ENCODE measurements at regions not wholly inside any gene's neighbourhood (a gene's known extent, or its start where the extent isn't known, plus 50 kb on each side); places are given as distances from the start of the nearest gene placed in this dataset.

DNA sequence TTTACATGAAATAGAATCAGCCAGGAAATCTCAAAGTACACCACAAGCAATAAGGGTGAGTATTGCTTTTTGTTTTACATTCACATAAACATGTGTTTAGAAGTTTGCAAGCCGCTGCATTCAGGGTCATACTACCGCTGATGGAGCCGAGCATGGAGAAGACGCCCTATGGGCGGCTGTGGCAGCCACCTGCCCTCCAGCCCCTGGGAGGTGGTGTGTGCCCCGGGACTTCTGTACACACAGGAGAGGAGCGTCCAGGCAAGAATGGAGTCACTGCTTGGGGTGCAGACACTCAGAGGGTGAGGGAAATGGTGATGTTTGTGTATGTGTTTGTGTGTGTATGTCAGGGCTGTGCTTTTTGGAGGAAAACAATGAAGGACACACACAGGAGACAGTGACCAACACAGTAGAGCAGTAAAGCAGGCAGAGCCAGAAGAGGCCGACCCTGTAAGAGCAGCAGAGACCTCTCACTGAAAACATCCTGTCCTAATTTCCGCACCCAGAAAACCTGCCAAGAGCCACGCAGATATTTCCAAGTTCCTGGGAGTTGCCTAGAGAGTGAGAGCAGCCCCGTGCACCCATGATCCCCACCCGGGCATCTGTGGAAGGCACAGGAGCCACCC, 108.1 kb upstream of the GJB6 start:
- H2BK5ac ChIP-seq (ENCODE audit: insufficient read length, low read length): no peak overlapping the region
- H3K4me1 ChIP-seq (ENCODE audit: insufficient read depth, low read length): no peaks in the 10 kb centered on the region
- H3K79me1 ChIP-seq (ENCODE audit: insufficient read depth, low read depth, low read length, poor library complexity, severe bottlenecking): no peaks in the 10 kb centered on the region
- H3K27me3 ChIP-seq (ENCODE audit: insufficient read depth, low read length): no peaks in the 10 kb centered on the region
- H2BK120ac ChIP-seq (ENCODE audit: low read depth, low read length, poor library complexity, severe bottlenecking): no peak overlapping the region
- no peak overlapping the region for H3K56ac ChIP-seq (ENCODE audit: insufficient read length, low read depth, low read length)
- no peak overlapping the region for H2BK15ac ChIP-seq (ENCODE audit: low read depth, low read length)
- H3K4me2 ChIP-seq (ENCODE audit: insufficient read depth, insufficient read length, low read length): no peak overlapping the region
- Mint-ChIP-seq H3K4me3 (no peak overlapping the region), H3K9me3 (no peaks in the 10 kb centered on the region), H3K27me3 (ENCODE audit: low read depth) (no peaks in the 10 kb centered on the region; the same call in none of the 2 replicates), H3K4me1 (peaks cover 9 to 15% of the 10 kb centered on the region in 2 experiments), H3K27ac (no peak overlapping the region), H3K36me3 (ENCODE audit: insufficient read depth in 1 of 3, low read depth in 3 of 3) (no peaks in the 10 kb centered on the region)
- H3K18ac ChIP-seq (ENCODE audit: insufficient read length, low read depth, low read length): no peak overlapping the region
- no peak overlapping the region for H3K14ac ChIP-seq (ENCODE audit: insufficient read depth, low read length)
- no peak overlapping the region for H4K8ac ChIP-seq (replicated peaks; ENCODE audit: insufficient read length, low read depth, low read length)
- no peaks in the 10 kb centered on the region for H4K20me1 ChIP-seq (ENCODE audit: control insufficient read depth, insufficient read depth, insufficient read length)
- no peak overlapping the region for H2AK5ac ChIP-seq (ENCODE audit: insufficient read length, low read length)
- H3K9me3 ChIP-seq (ENCODE audit: control insufficient read depth, low read depth, low read length): no peaks in the 10 kb centered on the region
- H3K9ac ChIP-seq (ENCODE audit: extremely low read depth, insufficient read length, low read length): no peak overlapping the region
- no peak overlapping the region for H2AFZ ChIP-seq (ENCODE audit: low read length)
- no peak overlapping the region for H3T11ph ChIP-seq (ENCODE audit: low read length)
- H3K4ac ChIP-seq (ENCODE audit: low read depth, low read length): no peak overlapping the region
- H3K23ac ChIP-seq (ENCODE audit: insufficient read length, low read depth, low read length): no peak overlapping the region
- WGBS (ENCODE audit: extremely low coverage, insufficient read length, low lambda C conversion rate): no CpG with 5 or more reads among the region's 12 CpGs
- no peak overlapping the region for H4K91ac ChIP-seq (ENCODE audit: insufficient read length, low read depth, low read length)
- H2BK12ac ChIP-seq (ENCODE audit: insufficient read length, low read depth, low read length): no peak overlapping the region
- DNase-seq: no peak
- H2BK20ac ChIP-seq (ENCODE audit: low read depth, low read length, poor library complexity, severe bottlenecking): no peak overlapping the region
- no peak overlapping the region for H3K27ac ChIP-seq (ENCODE audit: insufficient read length, low read depth, low read length)
- H3K23me2 ChIP-seq (ENCODE audit: insufficient read length, low read depth, low read length, poor library complexity, severe bottlenecking): no peaks in the 10 kb centered on the region
- no peaks in the 10 kb centered on the region for H3K79me2 ChIP-seq (ENCODE audit: insufficient read depth, low read length)
- TF ChIP-seq, protein P1, sequence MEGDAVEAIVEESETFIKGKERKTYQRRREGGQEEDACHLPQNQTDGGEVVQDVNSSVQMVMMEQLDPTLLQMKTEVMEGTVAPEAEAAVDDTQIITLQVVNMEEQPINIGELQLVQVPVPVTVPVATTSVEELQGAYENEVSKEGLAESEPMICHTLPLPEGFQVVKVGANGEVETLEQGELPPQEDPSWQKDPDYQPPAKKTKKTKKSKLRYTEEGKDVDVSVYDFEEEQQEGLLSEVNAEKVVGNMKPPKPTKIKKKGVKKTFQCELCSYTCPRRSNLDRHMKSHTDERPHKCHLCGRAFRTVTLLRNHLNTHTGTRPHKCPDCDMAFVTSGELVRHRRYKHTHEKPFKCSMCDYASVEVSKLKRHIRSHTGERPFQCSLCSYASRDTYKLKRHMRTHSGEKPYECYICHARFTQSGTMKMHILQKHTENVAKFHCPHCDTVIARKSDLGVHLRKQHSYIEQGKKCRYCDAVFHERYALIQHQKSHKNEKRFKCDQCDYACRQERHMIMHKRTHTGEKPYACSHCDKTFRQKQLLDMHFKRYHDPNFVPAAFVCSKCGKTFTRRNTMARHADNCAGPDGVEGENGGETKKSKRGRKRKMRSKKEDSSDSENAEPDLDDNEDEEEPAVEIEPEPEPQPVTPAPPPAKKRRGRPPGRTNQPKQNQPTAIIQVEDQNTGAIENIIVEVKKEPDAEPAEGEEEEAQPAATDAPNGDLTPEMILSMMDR (conservative IDR thresholded peaks at IDR 0.05): no peak
- H4K5ac ChIP-seq (ENCODE audit: insufficient read length, low read depth, low read length): no peak overlapping the region
